Activated CD4-positive, alpha-beta T cell treated with anti-CD3 and anti-CD28 coated beads for 36 hours (primary cell): ENCODE measurements at regions not wholly inside any gene's neighbourhood (a gene's known extent, or its start where the extent isn't known, plus 50 kb on each side); places are given as distances from the start of the nearest gene placed in this dataset.

Experiments
- ATAC-seq: fragments of 200-7000 bp; cut with Tn5 transposase; one replicate; pipeline ENCODE4 v1.10.0; 2021; ENCODE audit warnings: mild to moderate bottlenecking, moderate library complexity
- CTCF ChIA-PET: fragments of 350-600 bp; sonication (Branson Sonifier 250); formaldehyde crosslinking; loops from one replicate; lab custom pipeline; 2021; ENCODE audit warnings: antibody characterized with exemption; lab: Charles Lee
- POLR2A ChIA-PET: fragments of 350-600 bp; sonication (Branson Sonifier 250); formaldehyde crosslinking; loops from one replicate; lab custom pipeline; 2021; ENCODE audit warnings: antibody characterized with exemption, inconsistent platforms; lab: Charles Lee
- DNase-seq: peaks from one replicate; pipeline ENCODE4 v3.0.0-alpha.2; 2020
- H3K27ac Mint-ChIP-seq: one replicate; pipeline ENCODE4 v1.8.0; 2021; ENCODE audit warnings: mixed read lengths
- H3K27me3 Mint-ChIP-seq: one replicate; pipeline ENCODE4 v1.8.0; 2021; ENCODE audit warnings: mixed read lengths
- H3K36me3 Mint-ChIP-seq: one replicate; pipeline ENCODE4 v1.8.0; 2021; ENCODE audit warnings: low read depth, mixed read lengths
- H3K4me1 Mint-ChIP-seq: one replicate; pipeline ENCODE4 v1.8.0; 2021; ENCODE audit warnings: mixed read lengths
- H3K4me3 Mint-ChIP-seq: one replicate; pipeline ENCODE4 v1.8.0; 2021; ENCODE audit warnings: mild to moderate bottlenecking, moderate library complexity, mixed read lengths
- H3K9me3 Mint-ChIP-seq: one replicate; pipeline ENCODE4 v1.8.0; 2021; ENCODE audit warnings: low read depth, mixed read lengths
- intact Hi-C, 2 experiments: fragments of 100-400 bp; cut with DNase I in 1 of 2; cut with micrococcal nuclease in 1 of 2; formaldehyde crosslinking; loops; one replicate each; pipeline versions ENCODE4 v1.14.2 to v1.15.1; 2022 to 2024; cut with DNase I, micrococcal nuclease

- DNase-seq = no peak
- no peak for ATAC-seq
- Mint-ChIP-seq H3K9me3 (no peaks in the 10 kb centered on the region), H3K4me3 (no peak overlapping the region), H3K36me3 (no peaks in the 10 kb centered on the region), H3K4me1 (no peaks in the 10 kb centered on the region), H3K27me3 (no peaks in the 10 kb centered on the region), H3K27ac (no peak overlapping the region)
- ChIA-PET CTCF (interaction anchor here (0.9 kb wide), 1 partner anchor 10 kb away, joined by 3 read pairs; no protein-coding TSS in a partner anchor), POLR2A (no interaction called here)
- intact Hi-C loops = no loop called here
Measured at GRCh38 chr9:7860335-7860709, 60.7 kb upstream of the DMAC1 start.

GRCh38 chr9:7859701-7860334 lies 60.2 kb upstream of the DMAC1 start:
- Mint-ChIP-seq H3K4me3 (no peak overlapping the region), H3K27ac (no peak overlapping the region), H3K4me1 (no peaks in the 10 kb centered on the region), H3K27me3 (no peaks in the 10 kb centered on the region), H3K9me3 (no peaks in the 10 kb centered on the region), H3K36me3 (no peaks in the 10 kb centered on the region)
- POLR2A ChIA-PET = no interaction called here
- intact Hi-C loops = no loop called here
- CTCF ChIA-PET = no interaction called here
- DNase-seq = no peak
- ATAC-seq = no peak

GRCh38 chr9:7858166-7858565 lies 58.6 kb upstream of the DMAC1 start:
- Mint-ChIP-seq H3K36me3 (no peaks in the 10 kb centered on the region), H3K27ac (no peak overlapping the region), H3K4me3 (no peak overlapping the region), H3K27me3 (no peaks in the 10 kb centered on the region), H3K4me1 (no peaks in the 10 kb centered on the region), H3K9me3 (no peaks in the 10 kb centered on the region)
- CTCF ChIA-PET = no interaction called here
- POLR2A ChIA-PET = no interaction called here
- ATAC-seq = no peak
- DNase-seq = no peak
- intact Hi-C loops = no loop called here

GRCh38 chr9:7854763-7855162 lies 55.2 kb upstream of the DMAC1 start:
- DNase-seq (no peak), ATAC-seq (no peak)
- H3K27ac Mint-ChIP-seq = no peak overlapping the region
- ChIA-PET CTCF (no interaction called here), POLR2A (no interaction called here)
- H3K9me3 Mint-ChIP-seq = no peaks in the 10 kb centered on the region
- no peaks in the 10 kb centered on the region for H3K27me3 Mint-ChIP-seq
- intact Hi-C loops = no loop called here
- H3K36me3 Mint-ChIP-seq = no peaks in the 10 kb centered on the region
- H3K4me3 Mint-ChIP-seq = no peak overlapping the region
- H3K4me1 Mint-ChIP-seq = no peaks in the 10 kb centered on the region
